OCI-LY1 (cell line): ENCODE measurements at regions not wholly inside any gene's neighbourhood (a gene's known extent, or its start where the extent isn't known, plus 50 kb on each side); places are given as distances from the start of the nearest gene placed in this dataset.

Source experiments
- EZH2 ChIP-seq: fragments of 200-600 bp; sonication (generic), shearing (Covaris generic); IDR thresholded peaks from 2 replicates; pipeline ENCODE4 v1.8.0; 2017; ENCODE audit warnings: borderline replicate concordance, mixed run types, mild to moderate bottlenecking, antibody characterized with exemption, low read length, moderate library complexity, mixed read lengths
- TF ChIP-seq, protein P1 (sequence below): fragments of 200-600 bp; sonication (generic), shearing (Covaris generic); IDR thresholded peaks from 2 replicates; pipeline ENCODE4 v1.5.1; 2017; ENCODE audit warnings: mild to moderate bottlenecking, antibody characterized with exemption, low read length, moderate library complexity, mixed read lengths

DNA sequence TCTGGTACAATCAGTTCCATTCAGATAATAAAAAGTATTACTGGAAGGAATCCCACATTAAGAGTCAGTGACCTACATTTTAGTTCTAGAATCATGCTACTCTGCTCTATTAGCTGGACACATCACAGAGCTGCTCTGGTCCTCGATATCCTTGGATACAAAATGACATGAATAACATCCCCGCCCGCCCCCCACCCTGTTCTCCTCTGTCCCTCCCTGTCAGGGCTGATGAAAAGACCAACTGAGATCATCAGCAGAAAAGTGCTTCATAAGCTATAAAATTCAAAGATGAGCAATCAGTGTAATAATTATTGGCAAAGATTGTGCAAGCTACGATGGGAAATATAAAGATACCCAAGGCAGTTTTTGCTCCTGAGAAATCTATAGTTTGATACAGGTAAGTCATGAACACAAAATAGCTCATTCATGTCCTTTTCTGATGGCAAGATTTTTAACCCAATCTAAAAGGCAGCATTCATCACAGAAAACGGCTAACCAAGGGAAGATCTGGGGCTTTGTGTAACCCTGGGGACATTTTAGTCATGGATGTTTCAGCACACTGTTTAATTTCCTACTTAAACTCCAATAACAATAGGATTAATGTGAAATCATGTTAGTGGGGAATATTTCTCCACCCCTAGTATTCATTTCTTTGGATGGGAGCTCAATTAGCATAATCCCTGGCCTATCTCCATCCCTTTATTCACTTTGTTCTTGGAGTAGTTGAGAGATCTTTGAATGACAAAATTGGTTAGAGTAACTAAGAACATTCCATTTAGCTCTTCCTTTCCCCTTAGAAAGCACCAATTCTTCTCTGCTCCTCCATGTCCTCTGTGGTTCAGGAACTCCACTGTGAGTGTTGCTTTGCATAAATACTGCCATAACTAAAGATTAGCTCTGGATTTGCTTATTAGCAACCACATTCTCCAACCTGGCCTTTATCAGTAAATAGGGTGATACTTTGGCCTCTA lies 459.4 kb upstream of the GRIA1 start:
- TF ChIP-seq, protein P1, sequence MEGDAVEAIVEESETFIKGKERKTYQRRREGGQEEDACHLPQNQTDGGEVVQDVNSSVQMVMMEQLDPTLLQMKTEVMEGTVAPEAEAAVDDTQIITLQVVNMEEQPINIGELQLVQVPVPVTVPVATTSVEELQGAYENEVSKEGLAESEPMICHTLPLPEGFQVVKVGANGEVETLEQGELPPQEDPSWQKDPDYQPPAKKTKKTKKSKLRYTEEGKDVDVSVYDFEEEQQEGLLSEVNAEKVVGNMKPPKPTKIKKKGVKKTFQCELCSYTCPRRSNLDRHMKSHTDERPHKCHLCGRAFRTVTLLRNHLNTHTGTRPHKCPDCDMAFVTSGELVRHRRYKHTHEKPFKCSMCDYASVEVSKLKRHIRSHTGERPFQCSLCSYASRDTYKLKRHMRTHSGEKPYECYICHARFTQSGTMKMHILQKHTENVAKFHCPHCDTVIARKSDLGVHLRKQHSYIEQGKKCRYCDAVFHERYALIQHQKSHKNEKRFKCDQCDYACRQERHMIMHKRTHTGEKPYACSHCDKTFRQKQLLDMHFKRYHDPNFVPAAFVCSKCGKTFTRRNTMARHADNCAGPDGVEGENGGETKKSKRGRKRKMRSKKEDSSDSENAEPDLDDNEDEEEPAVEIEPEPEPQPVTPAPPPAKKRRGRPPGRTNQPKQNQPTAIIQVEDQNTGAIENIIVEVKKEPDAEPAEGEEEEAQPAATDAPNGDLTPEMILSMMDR: no peak
- no peak for TF ChIP-seq EZH2
